ENCODE measurements at regions not wholly inside any gene's neighbourhood (a gene's known extent, or its start where the extent isn't known, plus 50 kb on each side); places are given as distances from the start of the nearest gene placed in this dataset.
A peak's percentile ranks its signal among the peaks of the same experiment; 100 is the strongest.

DNA sequence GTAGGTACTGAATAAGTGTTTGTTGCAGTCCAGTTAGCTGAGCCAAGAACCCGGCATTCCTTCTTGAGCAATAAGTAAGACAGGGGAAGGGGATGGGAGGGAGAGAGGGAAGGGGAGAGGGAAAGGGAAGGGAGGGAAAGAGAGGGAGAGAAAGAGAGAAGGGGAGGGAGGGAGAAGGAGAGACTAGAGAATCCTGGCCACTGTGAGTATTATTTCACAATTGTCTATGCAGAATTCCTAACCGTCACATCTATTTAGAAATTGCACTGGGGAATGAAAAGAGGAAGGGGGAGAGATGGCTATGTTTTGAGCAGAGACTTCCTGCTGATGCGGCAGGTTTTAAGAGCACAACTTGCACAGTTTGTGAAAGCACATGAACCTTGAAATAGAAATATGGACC is 251.4 kb upstream of the ZMIZ1 start:
- no peak for DNase-seq (ENCODE audit: low spot score)

DNA sequence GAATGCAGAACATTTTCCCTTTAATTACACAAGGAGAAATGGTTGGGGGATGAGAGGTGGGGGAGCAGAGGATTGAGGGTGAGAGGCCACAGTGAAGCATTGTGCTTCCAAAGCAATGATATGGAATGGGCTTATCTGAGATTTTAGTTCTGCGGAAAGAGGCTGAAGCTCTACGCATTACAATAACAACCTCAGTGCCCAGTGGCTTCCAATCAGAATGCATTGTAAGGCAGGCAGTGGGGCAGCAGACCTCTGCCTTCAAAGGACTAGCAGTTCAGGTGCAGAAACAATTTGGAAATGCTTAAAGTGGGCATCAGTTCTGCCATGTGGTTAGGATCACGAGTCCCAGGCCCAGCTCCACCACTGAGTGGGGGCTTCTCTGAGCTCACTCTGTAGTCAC is 251.0 kb upstream of the ZMIZ1 start:
- DNase-seq (ENCODE audit: low spot score), result no peak

DNA sequence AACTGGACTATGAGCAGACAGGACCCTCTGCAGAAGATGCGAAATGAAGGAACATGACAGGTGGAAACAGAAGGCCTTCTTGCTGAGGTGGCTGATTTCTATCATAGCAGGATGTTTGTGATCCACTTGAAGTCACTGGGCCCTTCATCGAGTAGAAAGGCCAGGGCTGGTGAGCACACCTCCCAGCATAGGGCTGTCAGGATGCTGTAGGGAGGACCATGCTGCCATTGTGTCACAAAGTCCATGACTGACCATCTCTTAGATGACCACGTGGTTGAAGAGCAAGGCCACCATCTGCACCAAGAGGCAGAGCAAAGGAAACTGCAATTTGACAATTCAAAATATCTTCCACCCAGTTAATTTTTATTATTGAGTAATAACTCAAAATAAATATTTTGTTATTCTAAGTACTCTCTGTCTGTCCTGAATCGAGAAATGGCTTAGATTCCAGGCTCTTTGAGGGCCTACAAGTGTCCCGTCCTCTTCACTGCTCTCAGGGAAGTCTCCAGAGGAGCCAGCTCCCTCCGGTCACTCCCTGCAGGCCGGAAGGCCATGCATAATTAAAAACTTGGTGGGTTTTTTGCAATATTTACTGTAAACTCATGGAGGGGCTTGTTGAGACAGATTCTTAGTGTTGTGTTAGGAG is 249.3 kb upstream of the ZMIZ1 start:
- DNase-seq (ENCODE audit: low spot score), result no peak

DNA sequence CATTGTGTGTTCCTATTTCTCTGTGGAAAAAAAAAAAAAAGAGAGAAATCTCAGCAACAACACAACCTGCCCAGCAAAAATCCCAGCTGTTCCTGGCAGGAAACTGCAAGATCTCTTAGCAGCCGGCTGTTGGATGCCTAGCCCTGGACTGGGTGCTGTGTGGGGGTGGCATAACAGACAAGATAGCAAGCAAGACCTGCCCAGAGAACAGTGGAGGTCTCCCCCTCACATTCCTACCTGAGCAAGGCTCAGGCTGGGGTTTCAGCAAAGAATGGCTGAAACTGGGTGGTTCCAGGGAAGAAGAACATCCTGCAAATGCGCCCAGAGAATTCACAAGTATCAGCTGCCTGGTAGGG is 248.8 kb upstream of the ZMIZ1 start:
- DNase-seq (ENCODE audit: low spot score), result no peak

- no peak for DNase-seq (ENCODE audit: low spot score)
These were observed 247.7 kb upstream of the ZMIZ1 start for GRCh38 chr10:78821052-78821451.

- DNase-seq (ENCODE audit: low spot score), result no peak
These were observed 239.9 kb upstream of the ZMIZ1 start for GRCh38 chr10:78828647-78829539.

- no peak for DNase-seq (ENCODE audit: low spot score)
These were observed 239.2 kb upstream of the ZMIZ1 start for GRCh38 chr10:78829565-78829964.

DNA sequence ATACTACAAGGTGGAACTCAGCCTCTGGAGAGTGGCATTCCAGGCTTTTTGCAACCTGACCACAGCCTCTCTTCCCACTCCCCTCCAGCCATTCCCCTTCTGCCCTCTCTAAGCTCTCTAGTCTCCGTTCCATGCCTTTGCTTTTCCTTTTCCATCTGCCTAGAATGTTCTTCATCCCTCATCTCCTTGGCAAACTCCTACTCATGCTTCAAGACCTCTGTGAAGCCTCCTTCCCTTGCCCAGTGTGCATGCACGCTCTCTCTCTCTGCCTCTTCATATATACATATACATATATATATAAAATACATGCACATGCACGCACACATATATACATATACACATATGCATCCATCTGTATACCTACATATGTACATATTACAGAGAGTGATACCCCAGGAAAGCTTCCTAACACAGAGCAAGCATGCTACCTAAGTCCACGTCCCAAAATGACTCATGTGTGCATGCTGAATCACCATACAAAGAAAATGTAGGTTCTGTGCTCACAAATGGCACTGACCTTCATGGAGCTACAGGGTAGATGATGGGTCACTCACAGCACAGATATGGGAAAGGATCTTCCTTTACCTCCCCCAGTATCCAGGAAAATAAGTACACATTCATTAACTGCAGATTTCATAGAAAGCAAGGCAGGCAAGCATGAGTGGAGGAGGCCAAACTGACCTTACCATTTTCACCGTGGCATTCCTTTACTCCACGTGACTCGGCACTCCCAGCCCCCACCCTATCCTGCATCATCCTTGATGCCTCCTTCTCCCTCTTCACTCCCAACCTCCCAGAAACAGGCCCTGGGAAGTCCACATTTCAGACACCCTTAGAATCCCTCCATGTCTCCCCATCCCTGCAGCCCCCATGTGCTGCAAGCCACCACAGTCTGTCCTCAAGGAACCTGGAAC is 238.4 kb upstream of the ZMIZ1 start:
- peak; percentile 23 for DNase-seq (ENCODE audit: low spot score)

- DNase-seq (ENCODE audit: low spot score), result no peak
These were observed 237.8 kb upstream of the ZMIZ1 start for GRCh38 chr10:78830976-78831375.

GRCh38 chr10:78831461-78831860 is 237.3 kb upstream of the ZMIZ1 start:
- DNase-seq (ENCODE audit: low spot score), result no peak

GRCh38 chr10:78832281-78832680 is 236.5 kb upstream of the ZMIZ1 start:
- DNase-seq (ENCODE audit: low spot score), result no peak

DNA sequence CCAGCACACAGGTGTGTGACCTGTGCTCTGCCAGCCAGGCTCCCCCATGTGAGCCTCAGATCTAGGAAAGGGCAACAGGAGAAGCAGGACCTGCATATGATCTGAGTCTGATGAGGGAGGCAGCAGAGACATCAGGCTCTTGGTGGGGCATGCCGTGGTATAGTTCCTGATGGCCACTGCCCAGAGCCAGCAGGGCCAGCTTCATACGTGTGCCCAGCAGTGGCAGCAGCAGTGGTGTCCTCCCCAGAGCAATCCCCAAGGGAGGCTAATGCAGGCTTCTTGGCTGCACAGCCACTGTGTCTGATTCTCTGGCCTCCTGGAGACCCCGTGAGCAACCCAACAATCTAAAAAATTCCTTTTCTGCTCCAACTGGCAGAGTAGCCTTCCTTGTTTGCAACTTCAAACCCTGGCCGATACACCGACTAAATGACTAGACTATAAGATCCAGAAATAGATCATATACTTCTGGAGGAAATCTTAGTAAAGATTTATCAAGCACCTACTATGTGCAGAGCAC is 230.6 kb upstream of the ZMIZ1 start:
- DNase-seq (ENCODE audit: low spot score), result no peak

DNA sequence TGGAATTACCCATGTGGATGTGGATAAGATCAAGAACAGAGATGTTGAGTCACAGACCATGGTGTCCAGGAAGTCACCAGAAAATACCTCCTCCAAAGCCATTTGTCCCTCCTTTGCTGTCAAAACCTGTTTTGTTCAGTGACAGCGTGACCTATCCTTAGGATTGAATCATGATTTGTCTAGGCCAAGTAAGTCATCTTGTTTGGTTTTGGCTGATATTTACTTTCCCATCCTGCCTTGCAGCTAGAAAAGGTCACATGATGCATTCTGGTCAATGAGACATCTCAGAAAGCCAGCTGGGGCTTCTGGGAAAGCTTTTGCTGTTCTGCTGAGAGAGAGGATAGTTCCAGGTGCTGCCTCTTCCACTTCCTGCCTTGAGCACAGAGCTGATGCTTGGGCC is 225.3 kb upstream of the ZMIZ1 start:
- DNase-seq (ENCODE audit: low spot score), result no peak

DNA sequence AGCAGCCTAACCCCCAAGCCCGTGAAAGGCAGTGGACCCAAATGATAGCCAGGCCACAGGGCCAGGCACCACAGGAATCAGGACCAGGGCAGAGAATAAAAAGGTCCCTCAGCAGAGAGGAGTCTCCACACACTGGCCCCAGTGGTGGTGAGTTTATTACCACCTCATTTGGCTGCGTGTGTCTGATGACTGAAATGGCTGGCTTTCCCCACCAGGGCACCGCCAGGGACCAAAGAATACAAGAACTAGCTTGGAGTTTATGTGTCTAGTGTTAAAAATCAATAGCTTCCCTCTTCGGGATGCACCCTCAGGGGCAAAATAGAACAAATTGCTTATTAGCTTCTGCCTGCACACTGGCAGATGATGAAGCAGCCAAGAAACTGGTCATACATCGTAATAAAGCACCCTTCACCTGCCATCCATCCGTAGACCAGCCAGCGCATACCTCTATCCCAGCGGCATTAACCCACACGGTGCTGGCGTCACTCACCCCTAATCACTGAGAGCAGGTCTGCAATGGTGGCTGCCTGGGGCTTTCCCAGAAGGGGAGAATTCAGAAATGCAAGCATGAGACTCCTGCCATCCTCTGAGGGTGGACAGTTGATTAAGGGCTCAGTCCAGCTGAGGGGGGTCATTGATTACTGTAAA is 223.7 kb upstream of the ZMIZ1 start:
- no peak for DNase-seq (ENCODE audit: low spot score)

GRCh38 chr10:78846071-78846470 is 222.7 kb upstream of the ZMIZ1 start:
- DNase-seq (ENCODE audit: low spot score), result no peak

GRCh38 chr10:78846760-78847159 is 222.0 kb upstream of the ZMIZ1 start:
- DNase-seq (ENCODE audit: low spot score), result no peak

GRCh38 chr10:78847485-78847884 is 221.3 kb upstream of the ZMIZ1 start:
- no peak for DNase-seq (ENCODE audit: low spot score)

DNA sequence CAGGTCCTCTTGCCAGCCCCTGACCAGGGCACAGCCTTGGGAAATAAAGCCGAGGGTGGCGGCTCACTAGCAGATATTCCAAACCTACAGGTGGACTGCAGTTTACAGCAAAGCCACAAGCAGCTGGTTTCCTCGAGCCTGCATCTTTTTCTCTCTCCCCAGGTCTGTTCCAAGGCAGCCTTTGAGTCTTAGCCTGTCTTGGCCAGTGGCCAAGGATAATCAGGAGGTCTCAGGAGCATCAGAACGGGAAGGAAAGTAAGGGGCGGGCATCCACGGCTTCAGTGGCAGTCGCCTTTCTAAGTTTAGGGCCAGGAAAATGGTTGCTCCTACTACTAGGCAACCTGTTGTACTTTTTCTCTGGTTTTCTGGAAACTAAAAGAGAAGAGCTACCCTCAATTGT is 219.7 kb upstream of the ZMIZ1 start:
- DNase-seq (ENCODE audit: low spot score), result no peak

DNA sequence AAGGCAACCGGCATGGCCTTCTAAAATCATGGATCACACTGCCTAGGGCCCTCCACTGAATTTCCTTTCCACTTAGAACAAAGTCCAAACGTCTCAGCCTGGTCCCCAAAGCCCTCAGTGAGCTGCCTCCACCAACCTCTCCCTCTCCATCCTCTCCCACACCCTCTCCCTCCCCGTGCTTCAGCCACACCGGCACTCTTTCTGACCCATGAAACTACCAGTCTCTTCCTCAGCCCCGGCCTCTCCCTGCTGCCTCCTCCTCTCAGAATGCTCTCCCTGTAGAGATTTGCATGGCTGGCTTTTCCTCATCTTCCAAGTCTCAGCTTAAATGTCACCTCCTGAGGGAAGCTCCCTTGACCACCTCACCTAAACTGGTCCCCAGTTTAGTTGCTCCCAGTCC is 219.0 kb upstream of the ZMIZ1 start:
- DNase-seq (ENCODE audit: low spot score), result no peak

GRCh38 chr10:78850644-78851435 is 217.9 kb upstream of the ZMIZ1 start:
- DNase-seq (ENCODE audit: low spot score), result no peak

DNA sequence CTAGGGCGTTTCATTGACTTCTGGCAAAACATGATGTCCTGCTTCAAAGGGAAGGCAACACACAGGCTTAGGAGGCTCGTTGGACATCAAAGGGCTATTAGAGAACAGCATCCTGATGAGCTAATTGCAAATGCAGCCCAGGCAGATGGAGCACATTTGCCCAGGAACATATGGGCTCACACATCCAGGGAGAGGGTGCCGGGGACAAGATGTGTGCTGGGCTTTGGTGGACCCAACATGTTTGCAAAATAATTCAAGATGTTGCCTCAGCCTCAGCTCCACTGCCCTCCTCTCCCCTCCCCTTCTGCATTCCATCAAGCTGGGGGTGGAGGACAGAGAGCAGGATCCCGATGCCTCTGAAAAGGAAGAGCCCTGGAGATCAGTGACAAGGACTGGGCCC is 217.1 kb upstream of the ZMIZ1 start:
- no peak for DNase-seq (ENCODE audit: low spot score)

Measured in H4 (cell line).